Activated naive CD4-positive, alpha-beta T cell treated with anti-CD3 and anti-CD28 coated beads, Interleukin-2, amount 10 ng/mL, durations not matched to agents 7 days and 5 days (primary cell): ENCODE measurements at regions not wholly inside any gene's neighbourhood (a gene's known extent, or its start where the extent isn't known, plus 50 kb on each side); places are given as distances from the start of the nearest gene placed in this dataset.

Experiments used
- CTCF ChIA-PET: fragments of 350-600 bp; sonication (Branson Sonifier 250); formaldehyde crosslinking; loops from one replicate; lab custom pipeline; 2021; ENCODE audit warnings: antibody characterized with exemption; lab: Charles Lee
- DNase-seq: peaks from one replicate; pipeline ENCODE4 v3.0.0-alpha.2; 2020
- H3K27ac Mint-ChIP-seq: one replicate; pipeline ENCODE4 v1.8.0; 2021; ENCODE audit warnings: mild to moderate bottlenecking, moderate library complexity, mixed read lengths
- H3K27me3 Mint-ChIP-seq: one replicate; pipeline ENCODE4 v1.8.0; 2021; ENCODE audit warnings: mild to moderate bottlenecking, mixed read lengths
- H3K36me3 Mint-ChIP-seq: one replicate; pipeline ENCODE4 v1.8.0; 2021; ENCODE audit warnings: mixed read lengths
- H3K4me1 Mint-ChIP-seq: one replicate; pipeline ENCODE4 v1.8.0; 2021; ENCODE audit warnings: mixed read lengths
- H3K4me3 Mint-ChIP-seq: one replicate; pipeline ENCODE4 v1.8.0; 2021; ENCODE audit warnings: mild to moderate bottlenecking, moderate library complexity, mixed read lengths
- H3K9me3 Mint-ChIP-seq: one replicate; pipeline ENCODE4 v1.8.0; 2021; ENCODE audit warnings: mixed read lengths

DNA sequence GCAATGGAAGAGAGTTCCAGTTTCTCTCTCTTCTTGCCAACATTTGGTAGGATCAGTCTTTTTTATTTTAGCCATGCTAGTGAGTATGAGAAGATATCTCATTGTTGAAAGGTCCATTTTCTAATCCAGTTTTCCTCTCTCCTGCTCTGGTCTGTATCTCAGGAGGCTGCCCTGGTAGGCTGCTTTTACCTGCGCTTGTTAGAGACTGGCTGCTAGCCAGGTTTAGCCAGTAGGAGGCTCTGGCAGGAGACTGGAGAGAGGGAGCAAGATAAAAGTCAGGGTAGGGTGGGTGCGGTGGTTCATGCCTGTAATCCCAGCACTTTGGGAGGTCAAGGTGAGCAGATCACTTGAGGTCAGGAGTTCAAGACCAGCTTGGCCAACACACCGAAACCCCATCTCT, 68.6 kb upstream of the FOXP4 start:
- Mint-ChIP-seq H3K4me1 (no peaks in the 10 kb centered on the region), H3K9me3 (no peaks in the 10 kb centered on the region), H3K36me3 (no peaks in the 10 kb centered on the region), H3K27me3 (peaks cover 70% of the 10 kb centered on the region), H3K27ac (no peak overlapping the region), H3K4me3 (no peak overlapping the region)
- no peak for DNase-seq
- CTCF ChIA-PET, result no interaction called here

DNA sequence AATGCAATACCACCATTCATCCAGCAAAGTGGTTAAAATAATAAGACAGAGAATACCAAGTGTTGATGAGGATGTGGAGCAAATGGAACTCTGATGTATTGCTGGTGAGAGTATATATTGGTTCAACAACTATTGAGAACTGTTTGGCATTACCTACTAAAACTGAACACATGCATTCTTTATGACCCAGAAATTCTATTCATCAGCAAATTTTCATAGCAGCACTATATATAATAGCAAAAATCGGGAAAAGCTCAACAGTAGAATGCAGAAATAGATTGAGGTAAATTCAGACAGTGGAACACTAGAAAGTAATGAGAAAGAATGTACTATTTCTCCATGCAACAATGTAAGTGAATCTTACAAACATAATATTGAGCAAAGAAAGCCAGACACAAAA, 62.2 kb upstream of the FOXP4 start:
- CTCF ChIA-PET, result no interaction called here
- DNase-seq, result no peak

DNA sequence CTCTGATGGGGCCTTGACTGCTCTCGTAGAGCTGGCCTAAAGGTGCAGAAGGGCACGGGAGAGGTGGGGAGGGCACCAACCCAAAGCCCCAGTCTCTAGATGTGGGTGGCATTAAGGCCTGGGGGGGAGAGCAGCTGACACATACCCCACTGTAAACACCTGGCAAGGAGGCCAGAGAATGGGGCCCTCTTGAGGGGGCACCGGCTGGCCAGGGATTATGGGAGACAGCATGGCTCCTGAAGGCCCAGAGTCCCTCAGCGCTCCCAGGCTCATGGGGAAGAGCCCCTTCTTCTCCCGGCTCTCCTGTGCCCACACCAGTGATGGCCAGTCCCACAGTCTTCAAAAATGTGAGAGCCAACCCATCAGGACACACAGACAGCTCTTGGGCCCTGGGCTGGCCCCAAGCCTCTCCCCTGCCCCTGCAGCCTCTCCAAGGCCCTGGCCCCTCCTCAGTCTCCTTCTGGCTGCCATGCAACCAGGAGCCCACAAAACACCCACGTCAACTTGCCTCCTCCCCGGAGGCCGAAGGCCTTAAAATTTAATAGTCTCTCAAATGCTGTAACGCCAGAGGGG, 58.2 kb upstream of the FOXP4 start:
- Mint-ChIP-seq H3K27me3 (peaks cover 45% of the 10 kb centered on the region), H3K4me1 (no peaks in the 10 kb centered on the region), H3K4me3 (no peak overlapping the region), H3K36me3 (no peaks in the 10 kb centered on the region), H3K27ac (no peak overlapping the region), H3K9me3 (no peaks in the 10 kb centered on the region)
- CTCF ChIA-PET, result no interaction called here
- no peak for DNase-seq

More for the DNA sequence above, 62.2 kb upstream of the FOXP4 start:
- Mint-ChIP-seq H3K27me3 (peaks cover 48% of the 10 kb centered on the region), H3K4me1 (no peaks in the 10 kb centered on the region), H3K9me3 (no peaks in the 10 kb centered on the region), H3K36me3 (no peaks in the 10 kb centered on the region), H3K27ac (no peak overlapping the region), H3K4me3 (no peak overlapping the region)

DNA sequence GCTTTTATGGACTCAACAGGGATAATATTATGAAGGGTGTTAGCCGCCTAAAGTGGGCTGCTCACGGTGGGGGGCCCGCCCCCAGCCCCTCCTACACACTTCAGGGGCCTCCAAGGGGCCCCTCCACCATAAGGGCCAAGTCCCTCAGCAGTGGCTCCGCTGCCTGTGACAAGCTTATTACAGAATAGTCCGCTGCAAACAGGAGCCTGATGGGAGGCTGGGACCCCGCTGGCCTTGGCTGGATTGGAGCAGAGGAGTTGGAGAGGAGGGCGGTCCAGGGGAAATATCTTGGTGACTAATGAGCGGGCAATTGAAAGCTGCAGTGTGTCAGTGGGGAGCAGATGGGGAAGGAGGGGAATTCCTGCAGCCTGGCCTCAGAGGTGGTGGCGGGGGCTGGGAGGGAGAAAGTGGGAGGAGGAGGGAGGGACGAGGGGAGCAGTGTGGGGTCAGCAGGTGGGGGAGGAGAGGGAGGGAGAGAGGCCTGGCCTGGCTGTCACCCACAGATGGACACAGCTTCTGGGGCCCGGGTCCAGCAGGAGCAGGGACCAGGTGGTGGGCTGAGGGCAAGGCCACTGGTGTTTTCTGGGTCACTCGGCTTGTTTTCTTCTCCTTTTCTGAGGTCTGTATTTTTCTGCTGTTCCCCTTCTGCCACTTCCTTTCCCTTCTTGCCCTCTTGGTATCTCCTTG, 57.6 kb upstream of the FOXP4 start:
- Mint-ChIP-seq H3K4me3 (no peak overlapping the region), H3K4me1 (no peaks in the 10 kb centered on the region), H3K27ac (no peak overlapping the region), H3K27me3 (peaks cover 46% of the 10 kb centered on the region), H3K36me3 (no peaks in the 10 kb centered on the region), H3K9me3 (no peaks in the 10 kb centered on the region)
- CTCF ChIA-PET, result interaction anchor here (0.6 kb wide), 1 partner anchor 108 kb away, joined by 3 read pairs; no protein-coding TSS in a partner anchor
- DNase-seq, result no peak

DNA sequence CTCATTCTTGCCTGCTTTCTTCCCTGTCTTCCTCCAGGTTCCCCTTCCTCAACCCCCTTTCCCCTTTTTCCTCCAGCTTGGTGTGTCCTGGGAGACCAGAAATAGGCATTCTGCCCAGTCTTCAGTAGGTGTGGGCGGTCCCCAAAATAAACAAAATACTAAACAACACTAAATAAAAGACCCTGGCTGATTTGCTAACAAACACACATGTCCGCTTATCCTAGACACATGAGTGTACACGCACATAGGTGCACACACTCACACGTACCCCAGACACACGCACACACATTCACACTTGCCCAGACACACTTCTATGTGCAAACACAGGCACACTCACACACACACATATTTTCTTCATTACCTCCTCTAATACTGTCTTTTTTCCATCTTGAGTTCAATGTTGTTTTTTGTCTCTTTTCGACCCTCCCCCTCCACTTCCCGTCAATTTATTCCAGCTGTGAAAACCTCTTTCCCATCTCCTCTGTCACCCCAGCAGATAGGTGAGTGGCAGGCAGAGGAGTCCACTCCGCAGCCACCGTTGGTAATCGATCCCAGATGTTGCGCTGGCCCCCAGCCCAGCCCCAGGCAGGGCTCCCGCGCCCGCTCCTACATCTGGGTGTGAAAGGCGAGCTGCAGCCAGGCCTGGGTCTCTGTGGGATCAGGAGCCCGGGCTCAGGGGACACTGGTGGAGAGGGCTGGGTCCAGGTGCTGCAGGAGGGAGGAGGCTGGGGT, 56.9 kb upstream of the FOXP4 start:
- Mint-ChIP-seq H3K4me3 (no peak overlapping the region), H3K36me3 (no peaks in the 10 kb centered on the region), H3K4me1 (no peaks in the 10 kb centered on the region), H3K27me3 (peaks cover 53% of the 10 kb centered on the region), H3K9me3 (no peaks in the 10 kb centered on the region), H3K27ac (no peak overlapping the region)
- no peak for DNase-seq
- CTCF ChIA-PET, result interaction anchor here (0.6 kb wide), 1 partner anchor 107 kb away, joined by 3 read pairs; no protein-coding TSS in a partner anchor

DNA sequence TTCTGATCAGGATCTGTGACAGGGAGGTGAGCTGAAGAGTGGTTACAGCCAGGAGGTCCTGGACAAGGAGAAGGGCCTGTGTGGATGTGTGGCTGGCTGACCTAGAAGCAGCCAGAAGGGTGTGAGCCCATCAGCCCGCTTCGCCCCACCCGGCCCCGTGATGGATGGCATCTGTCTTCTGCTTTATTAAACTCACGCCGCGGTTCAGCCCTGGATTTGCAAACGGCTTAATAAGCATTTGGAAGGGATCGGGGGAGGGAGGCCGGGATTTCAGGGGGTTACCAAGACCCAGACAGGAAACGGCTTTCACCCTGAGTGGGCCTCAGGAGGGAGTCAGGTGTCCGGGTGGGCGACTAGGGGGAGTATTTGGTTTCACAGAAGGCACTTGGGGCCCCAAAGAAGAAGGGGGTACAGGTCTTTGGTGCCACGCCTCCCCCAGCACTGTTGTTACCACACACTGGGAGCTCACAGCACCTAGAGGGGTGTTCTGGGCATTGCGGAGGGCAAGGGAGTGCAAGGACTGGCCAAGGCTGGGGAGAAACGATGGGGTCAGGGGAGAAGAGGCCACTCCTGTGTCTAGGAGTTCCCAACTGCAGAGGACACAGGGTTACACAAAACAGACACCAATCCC, 53.8 kb upstream of the FOXP4 start:
- H3K4me1 Mint-ChIP-seq, result no peaks in the 10 kb centered on the region
- no peaks in the 10 kb centered on the region for H3K9me3 Mint-ChIP-seq
- CTCF ChIA-PET, result no interaction called here
- no peak overlapping the region for H3K4me3 Mint-ChIP-seq
- H3K36me3 Mint-ChIP-seq, result no peaks in the 10 kb centered on the region
- no peak overlapping the region for H3K27ac Mint-ChIP-seq
- DNase-seq, result no peak
- H3K27me3 Mint-ChIP-seq, result peaks cover 60% of the 10 kb centered on the region

DNA sequence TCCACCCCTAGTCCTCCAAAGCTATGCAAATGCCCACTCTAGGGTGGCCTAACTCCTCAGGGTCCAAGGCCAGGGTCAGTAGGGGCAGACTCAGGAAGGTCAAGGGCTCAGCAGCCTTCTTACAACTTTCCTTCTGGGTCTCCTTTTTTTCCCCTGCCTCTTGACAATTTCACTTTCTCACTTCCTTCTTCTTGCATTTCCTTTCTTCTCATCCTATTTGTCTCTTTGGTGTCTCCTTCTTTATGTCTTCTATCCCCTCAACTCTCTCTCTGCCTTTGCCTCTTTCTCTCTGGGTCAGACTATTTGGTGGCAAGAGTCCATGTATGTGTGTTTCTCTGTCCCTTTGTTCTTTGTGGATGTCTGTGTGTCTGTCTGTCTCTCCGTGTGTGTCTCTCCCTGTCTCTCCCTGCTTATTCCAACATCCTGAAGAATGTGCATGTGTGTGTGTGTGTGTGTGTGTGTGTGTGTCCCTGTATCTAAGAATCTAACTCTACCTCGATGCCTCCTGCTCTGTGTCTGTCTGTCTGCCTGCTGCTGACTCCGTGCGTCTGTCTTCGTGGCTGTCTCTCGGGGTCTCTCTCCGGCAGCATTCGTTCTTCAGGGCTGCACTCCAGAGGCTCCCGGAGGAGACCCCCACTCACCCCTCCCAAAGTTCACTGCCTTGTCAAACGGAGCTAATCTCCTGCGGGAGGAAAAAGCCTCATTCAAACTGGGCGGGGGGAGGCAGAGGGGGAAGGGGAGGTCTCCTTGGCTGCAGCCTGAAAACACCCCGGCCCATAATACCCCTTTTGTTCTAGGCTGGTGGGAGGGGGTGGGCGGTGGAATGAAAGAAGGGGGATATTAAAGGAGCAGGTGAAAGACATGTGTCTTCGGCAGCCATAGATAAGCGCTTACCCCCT, 51.7 kb upstream of the FOXP4 start:
- Mint-ChIP-seq H3K4me3 (no peak overlapping the region), H3K9me3 (no peaks in the 10 kb centered on the region), H3K36me3 (no peaks in the 10 kb centered on the region), H3K27me3 (peaks cover 69% of the 10 kb centered on the region), H3K4me1 (no peaks in the 10 kb centered on the region), H3K27ac (no peak overlapping the region)
- CTCF ChIA-PET, result no interaction called here
- no peak for DNase-seq
